CD4-positive, alpha-beta T cell (primary cell): ENCODE measurements at regions not wholly inside any gene's neighbourhood (a gene's known extent, or its start where the extent isn't known, plus 50 kb on each side); places are given as distances from the start of the nearest gene placed in this dataset.

ENCODE experiments used
- ATAC-seq: fragments of 200-7000 bp; cut with Tn5 transposase; one replicate; pipeline ENCODE4 v1.10.0; 2022; ENCODE audit warnings: mild to moderate bottlenecking; ENCODE audit not compliant: poor library complexity
- CTCF ChIA-PET: fragments of 350-600 bp; sonication (Branson Sonifier 250); formaldehyde crosslinking; loops from one replicate; lab custom pipeline; 2021; ENCODE audit warnings: antibody characterized with exemption, inconsistent platforms; lab: Charles Lee
- POLR2A ChIA-PET: fragments of 350-600 bp; sonication (Branson Sonifier 250); formaldehyde crosslinking; loops from one replicate; lab custom pipeline; 2021; ENCODE audit warnings: antibody characterized with exemption, inconsistent platforms; lab: Charles Lee
- DNase-seq, 14 experiments: peaks; one replicate each; pipeline ENCODE4 v3.0.0-alpha.2; 2013 to 2020; ENCODE audit warnings: mixed read lengths in 2 of 14
- H3K27ac ChIP-seq, 2 donors: one replicate each; pipeline versions ENCODE4 v1.5.1 to v1.7.0; 2013; ENCODE audit warnings: low read length in 2 of 2, low read depth in 1 of 2, mild to moderate bottlenecking in 1 of 2
- H3K27me3 ChIP-seq, 2 experiments: 1 replicate in 1 of 2; 2 replicates in 1 of 2; pipeline versions ENCODE4 v1.6.1 to v1.7.0; 2013; ENCODE audit warnings: low read length in 2 of 2, control low read depth in 1 of 2, mild to moderate bottlenecking in 1 of 2, moderate library complexity in 1 of 2; ENCODE audit not compliant: insufficient read depth in 2 of 2, control insufficient read depth in 1 of 2
- H3K36me3 ChIP-seq: one replicate; pipeline ENCODE4 v1.6.1; 2013; ENCODE audit warnings: low read length, control low read depth; ENCODE audit not compliant: insufficient read depth
- H3K4me1 ChIP-seq: one replicate; pipeline ENCODE4 v1.6.1; 2013; ENCODE audit warnings: low read length, control low read depth; ENCODE audit not compliant: insufficient read depth
- H3K4me3 ChIP-seq: one replicate; pipeline ENCODE4 v1.5.1; 2013; ENCODE audit warnings: mild to moderate bottlenecking, low read length, moderate library complexity
- H3K9me3 ChIP-seq, 2 experiments: 1 replicate in 1 of 2; 2 replicates in 1 of 2; pipeline versions ENCODE4 v1.6.1 to v1.7.0; 2013; ENCODE audit warnings: low read length in 2 of 2, mild to moderate bottlenecking in 2 of 2, control low read depth in 1 of 2, moderate library complexity in 1 of 2; ENCODE audit not compliant: control insufficient read depth in 1 of 2, insufficient read depth in 1 of 2
- H3K27ac Mint-ChIP-seq: one replicate; pipeline ENCODE4 v1.8.0; 2020; ENCODE audit warnings: mixed read lengths
- H3K27me3 Mint-ChIP-seq: one replicate; pipeline ENCODE4 v1.8.0; 2021; ENCODE audit warnings: mixed read lengths
- H3K36me3 Mint-ChIP-seq: one replicate; pipeline ENCODE4 v1.8.0; 2021; ENCODE audit warnings: low read depth, mixed read lengths
- H3K4me1 Mint-ChIP-seq: one replicate; pipeline ENCODE4 v1.8.0; 2021; ENCODE audit warnings: low read depth, mixed read lengths
- H3K4me3 Mint-ChIP-seq: one replicate; pipeline ENCODE4 v1.8.0; 2020; ENCODE audit warnings: mild to moderate bottlenecking, mixed read lengths
- H3K9me3 Mint-ChIP-seq: one replicate; pipeline ENCODE4 v1.8.0; 2020; ENCODE audit warnings: mixed read lengths
- intact Hi-C, 2 experiments: fragments of 100-400 bp; cut with DNase I in 1 of 2; cut with micrococcal nuclease in 1 of 2; formaldehyde crosslinking; loops; one replicate each; pipeline versions ENCODE4 v1.15.1 to v1.9.0; 2023 to 2025; cut with DNase I, micrococcal nuclease
- TF ChIP-seq, protein P1 (sequence below): fragments of 200-600 bp; IDR thresholded peaks from one replicate; pipeline ENCODE4 v1.8.0; 2022; ENCODE audit warnings: antibody characterized with exemption, mild to moderate bottlenecking

DNA sequence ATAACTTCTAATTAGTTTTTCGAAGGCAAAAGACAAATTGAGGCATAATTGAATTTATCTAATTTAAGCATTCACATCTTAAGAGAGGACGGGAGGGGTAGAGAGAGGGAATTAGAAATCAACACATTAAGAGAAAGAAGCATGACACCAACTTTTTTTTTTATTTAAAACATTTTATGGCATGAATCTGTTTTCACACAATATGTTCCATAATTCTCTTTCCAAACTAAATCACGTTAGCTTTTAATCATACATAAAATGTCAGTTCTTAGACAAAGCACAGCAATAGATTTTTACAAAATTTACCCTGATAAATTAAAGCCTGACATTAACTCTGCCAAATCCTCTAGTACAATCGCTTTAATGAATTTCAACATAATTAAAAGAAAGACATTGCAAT lies 600.8 kb upstream of the ROBO1 start:
- H3K4me1 ChIP-seq, result no peaks in the 10 kb centered on the region
- no peak overlapping the region for H3K4me3 Mint-ChIP-seq
- no peaks in the 10 kb centered on the region for H3K4me1 Mint-ChIP-seq
- H3K27ac Mint-ChIP-seq, result no peak overlapping the region
- no peak for ATAC-seq
- H3K9me3 Mint-ChIP-seq, result peaks cover 7% of the 10 kb centered on the region
- H3K9me3 ChIP-seq, result peaks cover 3 to 6% of the 10 kb centered on the region in 2 experiments
- H3K27ac ChIP-seq, result no peak overlapping the region
- no peaks in the 10 kb centered on the region for H3K27me3 Mint-ChIP-seq
- ChIA-PET POLR2A (no interaction called here), CTCF (no interaction called here)
- TF ChIP-seq, protein P1, sequence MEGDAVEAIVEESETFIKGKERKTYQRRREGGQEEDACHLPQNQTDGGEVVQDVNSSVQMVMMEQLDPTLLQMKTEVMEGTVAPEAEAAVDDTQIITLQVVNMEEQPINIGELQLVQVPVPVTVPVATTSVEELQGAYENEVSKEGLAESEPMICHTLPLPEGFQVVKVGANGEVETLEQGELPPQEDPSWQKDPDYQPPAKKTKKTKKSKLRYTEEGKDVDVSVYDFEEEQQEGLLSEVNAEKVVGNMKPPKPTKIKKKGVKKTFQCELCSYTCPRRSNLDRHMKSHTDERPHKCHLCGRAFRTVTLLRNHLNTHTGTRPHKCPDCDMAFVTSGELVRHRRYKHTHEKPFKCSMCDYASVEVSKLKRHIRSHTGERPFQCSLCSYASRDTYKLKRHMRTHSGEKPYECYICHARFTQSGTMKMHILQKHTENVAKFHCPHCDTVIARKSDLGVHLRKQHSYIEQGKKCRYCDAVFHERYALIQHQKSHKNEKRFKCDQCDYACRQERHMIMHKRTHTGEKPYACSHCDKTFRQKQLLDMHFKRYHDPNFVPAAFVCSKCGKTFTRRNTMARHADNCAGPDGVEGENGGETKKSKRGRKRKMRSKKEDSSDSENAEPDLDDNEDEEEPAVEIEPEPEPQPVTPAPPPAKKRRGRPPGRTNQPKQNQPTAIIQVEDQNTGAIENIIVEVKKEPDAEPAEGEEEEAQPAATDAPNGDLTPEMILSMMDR, result no peak
- intact Hi-C loops, result no loop called here
- no peak overlapping the region for H3K4me3 ChIP-seq
- H3K27me3 ChIP-seq, result no peaks in the 10 kb centered on the region
- no peaks in the 10 kb centered on the region for H3K36me3 Mint-ChIP-seq
- H3K36me3 ChIP-seq, result no peaks in the 10 kb centered on the region
- no peak for DNase-seq

DNA sequence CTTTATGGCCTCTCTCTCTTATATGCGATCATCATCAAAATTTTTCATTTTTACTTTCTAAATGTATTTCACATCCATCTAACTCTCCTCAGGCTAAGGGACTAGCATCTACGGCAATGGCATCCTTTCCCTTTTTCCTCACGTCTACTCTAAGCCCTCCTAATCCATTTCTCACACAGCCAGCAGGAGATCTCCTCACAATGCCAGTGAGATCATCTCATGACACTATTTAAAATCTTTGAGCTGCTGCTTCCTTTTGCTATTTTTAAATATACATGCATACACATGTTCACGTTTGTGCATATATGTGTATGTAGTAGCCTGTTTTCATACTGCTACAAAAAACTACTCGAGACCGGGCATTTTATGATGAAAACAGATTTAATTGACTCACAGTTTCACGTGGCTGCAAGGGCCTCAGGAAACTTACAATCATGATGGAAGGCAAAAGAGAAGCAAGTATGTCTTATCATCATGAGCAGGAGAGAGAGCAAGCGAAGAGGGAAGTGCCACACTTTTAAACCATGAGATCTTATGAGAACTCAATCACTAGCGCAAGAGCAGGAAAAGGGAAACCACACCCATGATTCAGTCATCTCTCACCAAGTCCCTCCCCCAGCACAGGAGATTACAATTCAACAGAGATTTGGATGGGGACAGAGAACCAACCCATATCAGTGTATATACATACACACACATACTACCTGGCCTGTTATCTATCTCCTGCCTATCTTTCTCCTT lies 599.2 kb upstream of the ROBO1 start:
- no peaks in the 10 kb centered on the region for H3K36me3 Mint-ChIP-seq
- H3K27me3 Mint-ChIP-seq, result no peaks in the 10 kb centered on the region
- ATAC-seq (no peak), DNase-seq (no peak)
- Histone ChIP-seq H3K27ac (no peak overlapping the region), H3K4me3 (no peak overlapping the region), H3K36me3 (no peaks in the 10 kb centered on the region), H3K27me3 (no peaks in the 10 kb centered on the region), H3K9me3 (peaks cover 3% of the 10 kb centered on the region in 2 experiments), H3K4me1 (no peaks in the 10 kb centered on the region)
- ChIA-PET POLR2A (no interaction called here), CTCF (no interaction called here)
- no peaks in the 10 kb centered on the region for H3K4me1 Mint-ChIP-seq
- intact Hi-C loops, result no loop called here
- no peak overlapping the region for H3K4me3 Mint-ChIP-seq
- H3K9me3 Mint-ChIP-seq, result peaks cover 7% of the 10 kb centered on the region
- TF ChIP-seq, protein P1, result no peak
- H3K27ac Mint-ChIP-seq, result no peak overlapping the region

DNA sequence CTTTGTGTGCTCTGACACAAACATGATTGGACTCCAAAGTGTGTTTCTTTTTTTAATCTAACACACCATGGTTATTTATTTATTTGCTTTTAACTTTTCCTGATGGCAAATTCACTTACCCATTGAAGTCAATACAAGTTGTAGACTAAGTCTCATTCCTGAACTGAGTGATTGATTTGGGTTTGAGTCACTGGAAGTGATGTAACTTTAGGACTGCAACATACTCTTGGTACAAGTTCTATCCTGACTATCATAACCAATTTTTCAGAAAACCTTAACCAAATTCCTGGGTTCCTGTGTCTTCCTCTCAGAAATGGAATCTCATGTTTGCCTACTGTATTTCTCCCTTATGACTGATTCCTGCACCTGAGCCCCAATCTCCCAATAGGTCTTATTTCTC lies 590.0 kb upstream of the ROBO1 start:
- ATAC-seq (no peak), DNase-seq (no peak)
- H3K4me1 Mint-ChIP-seq, result no peaks in the 10 kb centered on the region
- Histone ChIP-seq H3K27me3 (no peaks in the 10 kb centered on the region), H3K4me3 (no peak overlapping the region), H3K27ac (no peak overlapping the region), H3K4me1 (no peaks in the 10 kb centered on the region), H3K9me3 (no peaks in the 10 kb centered on the region), H3K36me3 (no peaks in the 10 kb centered on the region)
- H3K9me3 Mint-ChIP-seq, result peaks cover 8% of the 10 kb centered on the region
- TF ChIP-seq, protein P1, result no peak
- CTCF ChIA-PET, result no interaction called here
- POLR2A ChIA-PET, result no interaction called here
- H3K27ac Mint-ChIP-seq, result no peak overlapping the region
- H3K27me3 Mint-ChIP-seq, result no peaks in the 10 kb centered on the region
- no peak overlapping the region for H3K4me3 Mint-ChIP-seq
- intact Hi-C loops, result no loop called here
- H3K36me3 Mint-ChIP-seq, result no peaks in the 10 kb centered on the region
